ENCODE measurements at regions not wholly inside any gene's neighbourhood (a gene's known extent, or its start where the extent isn't known, plus 50 kb on each side); places are given as distances from the start of the nearest gene placed in this dataset.

DNA sequence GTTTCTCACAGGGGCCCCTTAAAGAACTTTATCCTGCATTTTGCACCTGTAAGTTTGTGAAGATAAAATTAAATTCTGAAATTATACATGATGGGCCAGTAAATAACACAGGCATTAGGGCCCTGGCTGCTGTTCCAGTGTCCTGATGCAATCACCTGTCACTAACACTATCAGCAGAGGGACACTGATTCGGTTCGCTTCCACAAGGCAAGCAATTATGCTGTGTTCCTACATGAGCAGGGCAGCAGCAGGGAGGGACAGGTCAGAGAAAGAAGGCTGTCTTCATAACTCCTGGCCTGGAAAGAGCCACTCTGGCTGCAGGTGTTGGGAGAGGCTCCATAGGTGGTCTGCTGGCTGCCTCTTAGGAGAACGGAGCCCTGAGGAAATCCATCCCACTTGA, 487.3 kb downstream of the MID1IP1 start:
- H3K27me3 Mint-ChIP-seq: peaks cover 9% of the 10 kb centered on the region
- H3K36me3 Mint-ChIP-seq (ENCODE audit: low read depth): peaks cover 7% of the 10 kb centered on the region
- peaks cover 18% of the 10 kb centered on the region for H3K4me1 Mint-ChIP-seq (ENCODE audit: low read depth)
- peaks cover 15% of the 10 kb centered on the region for H3K9me3 Mint-ChIP-seq
- H3K4me3 Mint-ChIP-seq: no peak overlapping the region
- DNase-seq: no peak
- no peak overlapping the region for H3K27ac Mint-ChIP-seq

DNA sequence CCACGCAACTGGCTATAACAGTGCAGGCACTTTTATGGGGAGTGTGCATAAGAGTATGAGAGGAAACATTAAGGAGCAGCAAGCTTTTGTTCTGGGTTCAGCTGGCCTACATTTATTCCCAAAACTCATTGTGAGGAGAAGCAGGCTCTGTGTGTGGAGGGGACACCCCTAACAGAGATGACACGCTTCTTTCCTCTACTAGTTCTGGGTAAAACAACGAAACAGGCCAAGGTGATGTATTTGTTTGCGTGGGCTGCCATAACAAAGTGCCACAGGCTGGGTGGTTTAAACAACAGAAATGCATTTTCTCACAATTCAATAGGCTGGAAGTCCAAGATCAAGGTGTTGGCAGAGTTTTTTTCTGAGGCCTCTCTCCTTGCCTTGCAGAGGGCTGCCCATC, 488.6 kb downstream of the MID1IP1 start:
- Mint-ChIP-seq H3K27ac (no peak overlapping the region), H3K4me3 (no peak overlapping the region), H3K36me3 (ENCODE audit: low read depth) (peaks cover 5% of the 10 kb centered on the region), H3K27me3 (peaks cover 14% of the 10 kb centered on the region), H3K4me1 (ENCODE audit: low read depth) (peaks cover 18% of the 10 kb centered on the region), H3K9me3 (peaks cover 8% of the 10 kb centered on the region)
- no peak for DNase-seq

DNA sequence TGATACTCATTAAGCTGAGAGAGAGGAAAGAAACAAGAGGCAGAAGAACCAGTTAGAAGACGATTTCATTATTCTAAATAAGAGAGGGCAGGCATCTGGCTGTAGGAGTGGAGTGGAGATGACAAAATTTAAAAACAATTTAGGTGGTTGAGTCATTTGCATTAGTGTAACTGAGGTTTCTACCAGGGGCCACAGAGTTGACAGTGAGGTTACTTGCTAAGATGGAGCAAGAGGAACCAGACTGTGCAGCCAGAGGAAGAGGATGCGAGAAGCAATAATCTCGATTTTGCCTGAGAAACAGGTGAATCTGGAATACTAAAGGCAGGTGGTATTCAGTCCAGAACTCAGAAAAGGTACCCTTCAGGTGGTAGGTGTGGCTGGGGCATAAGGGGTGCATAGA, 491.9 kb downstream of the MID1IP1 start:
- H3K27me3 Mint-ChIP-seq: peaks cover 16% of the 10 kb centered on the region
- no peak overlapping the region for H3K27ac Mint-ChIP-seq
- peaks cover 20% of the 10 kb centered on the region for H3K36me3 Mint-ChIP-seq (ENCODE audit: low read depth)

GRCh38 chrX:39296472-39296871, 495.2 kb downstream of the MID1IP1 start:
- H3K27ac Mint-ChIP-seq: no peak overlapping the region
- H3K36me3 Mint-ChIP-seq (ENCODE audit: low read depth): peaks cover 26% of the 10 kb centered on the region
- peaks cover 28% of the 10 kb centered on the region for H3K27me3 Mint-ChIP-seq
- no peak overlapping the region for H3K4me3 Mint-ChIP-seq
- H3K4me1 Mint-ChIP-seq (ENCODE audit: low read depth): peaks cover 46% of the 10 kb centered on the region
- peaks cover 18% of the 10 kb centered on the region for H3K9me3 Mint-ChIP-seq
- DNase-seq: no peak

More for the DNA sequence above, 491.9 kb downstream of the MID1IP1 start:
- peaks cover 8% of the 10 kb centered on the region for H3K9me3 Mint-ChIP-seq
- no peak for DNase-seq
- no peak overlapping the region for H3K4me3 Mint-ChIP-seq
- H3K4me1 Mint-ChIP-seq (ENCODE audit: low read depth): peaks cover 35% of the 10 kb centered on the region

GRCh38 chrX:39298821-39299220, 497.6 kb downstream of the MID1IP1 start:
- Mint-ChIP-seq H3K27ac (no peak overlapping the region), H3K4me1 (ENCODE audit: low read depth) (peaks cover 38% of the 10 kb centered on the region), H3K9me3 (peaks cover 18% of the 10 kb centered on the region), H3K36me3 (ENCODE audit: low read depth) (peaks cover 44% of the 10 kb centered on the region), H3K27me3 (peaks cover 25% of the 10 kb centered on the region), H3K4me3 (no peak overlapping the region)
- no peak for DNase-seq

DNA sequence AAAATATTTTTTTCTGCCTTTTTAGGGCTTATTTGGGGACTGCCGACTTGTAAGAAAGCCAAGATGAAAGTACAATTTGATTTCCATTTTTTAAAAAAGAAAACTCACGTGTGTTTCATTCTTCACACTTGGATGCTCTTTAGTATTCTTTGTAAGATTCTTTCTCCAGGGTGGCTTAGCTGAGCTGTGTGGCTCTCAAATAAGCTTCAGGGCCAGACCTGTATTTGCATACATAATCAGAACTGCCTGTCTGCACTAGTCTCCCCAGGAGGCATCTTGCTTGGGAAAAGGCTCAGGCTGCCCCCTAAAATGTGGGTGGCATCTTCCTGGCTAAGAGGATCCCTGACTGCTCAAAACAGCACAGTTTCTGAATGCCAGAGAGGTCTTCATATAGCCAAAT, 498.4 kb downstream of the MID1IP1 start:
- H3K9me3 Mint-ChIP-seq: peaks cover 20% of the 10 kb centered on the region
- no peak for DNase-seq
- H3K4me1 Mint-ChIP-seq (ENCODE audit: low read depth): peaks cover 38% of the 10 kb centered on the region
- H3K4me3 Mint-ChIP-seq: no peak overlapping the region
- no peak overlapping the region for H3K27ac Mint-ChIP-seq
- peaks cover 50% of the 10 kb centered on the region for H3K36me3 Mint-ChIP-seq (ENCODE audit: low read depth)
- H3K27me3 Mint-ChIP-seq: peaks cover 24% of the 10 kb centered on the region

- Mint-ChIP-seq H3K27ac (no peak overlapping the region), H3K4me3 (no peak overlapping the region), H3K4me1 (ENCODE audit: low read depth) (peaks cover 39% of the 10 kb centered on the region), H3K36me3 (ENCODE audit: low read depth) (peaks cover 54% of the 10 kb centered on the region), H3K9me3 (peaks cover 17% of the 10 kb centered on the region), H3K27me3 (peaks cover 20% of the 10 kb centered on the region)
- DNase-seq: no peak
Measured at GRCh38 chrX:39301036-39301435, 499.8 kb downstream of the MID1IP1 start.

DNA sequence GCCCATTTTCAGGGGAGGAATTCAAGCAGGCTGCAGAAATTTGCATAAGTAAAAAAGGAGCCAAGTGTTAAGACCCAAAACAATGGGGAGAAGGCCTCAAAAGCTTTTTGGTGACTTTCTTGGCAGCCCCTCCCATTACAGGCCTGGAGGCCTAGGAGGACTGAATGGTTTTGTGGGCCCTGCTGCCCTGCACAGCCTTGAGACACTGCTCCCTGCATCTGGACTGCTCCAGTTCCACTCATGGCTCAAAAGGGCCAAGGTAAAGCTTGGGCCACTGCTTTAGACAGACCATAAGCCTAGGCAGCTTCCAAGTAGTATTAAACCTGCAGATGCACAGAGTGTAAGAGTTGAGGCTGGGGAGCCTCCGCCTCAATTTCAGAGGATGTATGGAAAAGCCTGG, 501.6 kb downstream of the MID1IP1 start:
- peaks cover 43% of the 10 kb centered on the region for H3K4me1 Mint-ChIP-seq (ENCODE audit: low read depth)
- H3K4me3 Mint-ChIP-seq: no peak overlapping the region
- DNase-seq: no peak
- H3K27ac Mint-ChIP-seq: no peak overlapping the region
- peaks cover 17% of the 10 kb centered on the region for H3K9me3 Mint-ChIP-seq
- H3K36me3 Mint-ChIP-seq (ENCODE audit: low read depth): peaks cover 66% of the 10 kb centered on the region
- peaks cover 24% of the 10 kb centered on the region for H3K27me3 Mint-ChIP-seq

DNA sequence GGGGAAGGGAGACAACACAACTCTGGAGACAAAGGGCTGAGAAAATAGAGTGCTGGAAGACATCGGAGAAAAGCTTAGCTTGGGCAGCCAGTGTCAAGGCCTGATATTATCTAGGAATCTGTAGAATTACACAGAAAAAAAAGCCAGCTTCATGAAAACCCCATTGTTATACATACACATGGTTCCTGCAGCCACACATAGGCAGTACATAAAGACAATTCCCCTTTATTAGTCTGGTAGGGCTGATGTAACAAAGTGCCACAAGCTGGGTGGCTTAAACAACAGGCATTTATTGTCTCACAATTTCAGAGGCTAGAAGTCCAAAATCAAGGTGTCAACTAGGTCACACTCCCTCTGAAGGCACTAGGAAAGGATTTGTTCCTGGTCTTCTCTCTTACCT, 503.5 kb downstream of the MID1IP1 start:
- H3K27me3 Mint-ChIP-seq: peaks cover 27% of the 10 kb centered on the region
- H3K36me3 Mint-ChIP-seq (ENCODE audit: low read depth): peaks cover 78% of the 10 kb centered on the region
- no peak for DNase-seq
- no peak overlapping the region for H3K27ac Mint-ChIP-seq
- H3K4me3 Mint-ChIP-seq: no peak overlapping the region
- H3K4me1 Mint-ChIP-seq (ENCODE audit: low read depth): peaks cover 48% of the 10 kb centered on the region
- peaks cover 14% of the 10 kb centered on the region for H3K9me3 Mint-ChIP-seq

- no peak for DNase-seq
- no peak overlapping the region for H3K4me3 Mint-ChIP-seq
- peak overlapping the region; percentile 97 for H3K27ac Mint-ChIP-seq
- H3K9me3 Mint-ChIP-seq: peaks cover 14% of the 10 kb centered on the region
- peaks cover 31% of the 10 kb centered on the region for H3K27me3 Mint-ChIP-seq
- peaks cover 66% of the 10 kb centered on the region for H3K4me1 Mint-ChIP-seq (ENCODE audit: low read depth)
- peaks cover 87% of the 10 kb centered on the region for H3K36me3 Mint-ChIP-seq (ENCODE audit: low read depth)
Measured at GRCh38 chrX:39307488-39307887, 506.2 kb downstream of the MID1IP1 start.

GRCh38 chrX:39308126-39308525, 506.9 kb downstream of the MID1IP1 start:
- Mint-ChIP-seq H3K27me3 (peaks cover 33% of the 10 kb centered on the region), H3K4me3 (no peak overlapping the region), H3K27ac (peak overlapping the region; percentile 97), H3K9me3 (peaks cover 14% of the 10 kb centered on the region), H3K36me3 (ENCODE audit: low read depth) (peaks cover 87% of the 10 kb centered on the region), H3K4me1 (ENCODE audit: low read depth) (peaks cover 70% of the 10 kb centered on the region)
- no peak for DNase-seq

- Mint-ChIP-seq H3K36me3 (ENCODE audit: low read depth) (peaks cover 85% of the 10 kb centered on the region), H3K4me1 (ENCODE audit: low read depth) (peaks cover 78% of the 10 kb centered on the region), H3K27ac (peak overlapping the region; percentile 97), H3K4me3 (peak overlapping the region; percentile 55), H3K9me3 (peaks cover 14% of the 10 kb centered on the region), H3K27me3 (peaks cover 39% of the 10 kb centered on the region)
- peak; percentile 62 for DNase-seq
Measured at GRCh38 chrX:39309018-39309635, 507.9 kb downstream of the MID1IP1 start.

DNA sequence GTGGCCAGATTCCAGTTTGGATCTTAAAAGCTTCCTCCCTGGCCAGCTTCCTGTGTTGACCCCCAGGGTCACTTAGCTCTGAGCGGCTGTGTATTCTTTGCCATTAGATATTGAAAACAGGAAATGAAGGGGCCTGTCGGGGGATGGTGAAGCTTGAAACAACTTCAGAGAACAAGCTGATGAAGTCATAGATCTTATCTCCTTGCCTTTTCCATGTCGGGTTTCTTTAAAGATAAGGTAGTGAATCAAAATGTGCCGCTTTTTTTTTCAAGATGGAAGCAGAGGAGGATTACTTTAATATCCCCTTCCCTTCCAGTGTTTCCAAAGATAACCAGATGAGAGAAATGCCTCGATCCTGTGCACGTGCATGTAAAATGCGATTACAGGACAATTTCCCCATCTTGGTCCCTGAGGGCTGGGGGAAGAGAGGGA, 508.5 kb downstream of the MID1IP1 start:
- Mint-ChIP-seq H3K27ac (peak overlapping the region; percentile 97), H3K4me3 (peak overlapping the region; percentile 55), H3K4me1 (ENCODE audit: low read depth) (peaks cover 80% of the 10 kb centered on the region), H3K36me3 (ENCODE audit: low read depth) (peaks cover 81% of the 10 kb centered on the region), H3K27me3 (peaks cover 38% of the 10 kb centered on the region), H3K9me3 (peaks cover 11% of the 10 kb centered on the region)
- DNase-seq: peak; percentile 64

GRCh38 chrX:39310891-39311290, 509.6 kb downstream of the MID1IP1 start:
- H3K27me3 Mint-ChIP-seq: peaks cover 37% of the 10 kb centered on the region
- no peak for DNase-seq
- H3K9me3 Mint-ChIP-seq: peaks cover 7% of the 10 kb centered on the region
- peaks cover 79% of the 10 kb centered on the region for H3K4me1 Mint-ChIP-seq (ENCODE audit: low read depth)
- H3K27ac Mint-ChIP-seq: peak overlapping the region; percentile 97
- peaks cover 80% of the 10 kb centered on the region for H3K36me3 Mint-ChIP-seq (ENCODE audit: low read depth)
- H3K4me3 Mint-ChIP-seq: peak overlapping the region; percentile 13

DNA sequence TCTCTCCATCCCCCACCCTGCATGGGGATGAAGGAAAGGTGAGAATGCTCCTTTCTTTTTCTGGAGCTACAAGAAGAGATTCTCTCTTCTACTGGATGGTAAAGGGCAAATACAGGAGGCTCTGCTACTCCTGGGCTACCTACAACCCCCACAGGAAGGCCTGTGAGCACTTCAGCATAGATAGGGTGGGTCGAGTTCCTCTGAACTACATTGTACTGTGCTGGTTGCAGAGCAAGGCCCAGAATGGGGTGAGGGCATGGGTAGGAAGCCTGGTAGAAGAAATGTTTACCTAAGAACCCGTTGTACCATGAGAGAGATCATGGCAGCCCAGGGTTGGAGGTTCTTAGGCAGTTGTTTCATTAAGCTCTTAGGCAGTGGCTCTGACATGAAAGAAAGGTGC, 510.4 kb downstream of the MID1IP1 start:
- H3K4me3 Mint-ChIP-seq: no peak overlapping the region
- H3K9me3 Mint-ChIP-seq: peaks cover 12% of the 10 kb centered on the region
- H3K27me3 Mint-ChIP-seq: peaks cover 41% of the 10 kb centered on the region
- peaks cover 77% of the 10 kb centered on the region for H3K36me3 Mint-ChIP-seq (ENCODE audit: low read depth)
- peak overlapping the region; percentile 97 for H3K27ac Mint-ChIP-seq
- no peak for DNase-seq
- H3K4me1 Mint-ChIP-seq (ENCODE audit: low read depth): peaks cover 74% of the 10 kb centered on the region
